DOHH2 (cell line): ENCODE measurements at regions not wholly inside any gene's neighbourhood (a gene's known extent, or its start where the extent isn't known, plus 50 kb on each side); places are given as distances from the start of the nearest gene placed in this dataset.

Experiments used
- H3F3A ChIP-seq: fragments of 200-600 bp; sonication (generic), shearing (Covaris generic); 2 replicates; pipeline ENCODE4 v1.6.0; 2016; ENCODE audit warnings: antibody characterized with exemption, mild to moderate bottlenecking; ENCODE audit not compliant: control insufficient read depth, insufficient read depth
- H3K27ac ChIP-seq: fragments of 200-600 bp; sonication (generic); 2 replicates; pipeline ENCODE4 v1.5.1; 2014; ENCODE audit warnings: low read depth, mild to moderate bottlenecking, low read length, moderate library complexity
- H3K27me3 ChIP-seq: fragments of 200-600 bp; sonication (generic); 2 replicates; pipeline ENCODE4 v1.6.1; 2014; ENCODE audit warnings: mild to moderate bottlenecking, low read length, mixed read lengths; ENCODE audit not compliant: control insufficient read depth
- H3K36me3 ChIP-seq: fragments of 200-600 bp; sonication (generic); 2 replicates; pipeline ENCODE4 v1.6.1; 2014; ENCODE audit warnings: mild to moderate bottlenecking, low read length, moderate library complexity, mixed read lengths; ENCODE audit not compliant: control insufficient read depth
- H3K4me1 ChIP-seq: fragments of 200-600 bp; sonication (generic); 2 replicates; pipeline ENCODE4 v1.6.1; 2014; ENCODE audit warnings: mild to moderate bottlenecking, low read length, mixed read lengths; ENCODE audit not compliant: control insufficient read depth
- H3K4me2 ChIP-seq: fragments of 200-600 bp; sonication (generic); 2 replicates; pipeline ENCODE4 v1.6.0; 2014; ENCODE audit warnings: mild to moderate bottlenecking, low read length, moderate library complexity
- H3K4me3 ChIP-seq: fragments of 200-600 bp; sonication (generic); 2 replicates; pipeline ENCODE4 v1.5.1; 2014; ENCODE audit warnings: mild to moderate bottlenecking, low read length, mixed read lengths
- H3K79me2 ChIP-seq: fragments of 200-600 bp; sonication (generic); 2 replicates; pipeline ENCODE4 v1.6.1; 2014; ENCODE audit warnings: mild to moderate bottlenecking, low read length, mixed read lengths; ENCODE audit not compliant: control insufficient read depth
- H3K9me2 ChIP-seq: fragments of 200-600 bp; sonication (generic); replicated peaks from 2 replicates; pipeline ENCODE4 v1.6.1; 2014; ENCODE audit warnings: mild to moderate bottlenecking, low read length, mixed read lengths; ENCODE audit not compliant: control insufficient read depth
- H3K9me3 ChIP-seq: fragments of 200-600 bp; sonication (generic); 2 replicates; pipeline ENCODE4 v1.6.1; 2014; ENCODE audit warnings: antibody characterized with exemption, low read length, mixed read lengths; ENCODE audit not compliant: control insufficient read depth, insufficient read depth
- H4K20me1 ChIP-seq: fragments of 200-600 bp; sonication (generic); 2 replicates; pipeline ENCODE4 v1.6.0; 2014; ENCODE audit warnings: low read depth, mild to moderate bottlenecking, antibody characterized with exemption, low read length, moderate library complexity; ENCODE audit not compliant: control insufficient read depth, insufficient read depth
- CTCF ChIP-seq: fragments of 200-600 bp; sonication (generic); IDR thresholded peaks from one replicate; pipeline ENCODE4 v1.5.1; 2014; ENCODE audit warnings: antibody characterized with exemption, mild to moderate bottlenecking, low read depth, low read length; ENCODE audit not compliant: poor library complexity, severe bottlenecking
- EZH2phosphoT487 ChIP-seq: fragments of 200-600 bp; sonication (generic); IDR thresholded peaks from 2 replicates; pipeline ENCODE4 v1.6.1; 2017; ENCODE audit warnings: borderline replicate concordance, mild to moderate bottlenecking, antibody characterized with exemption, low read length, moderate library complexity, mixed read lengths

DNA sequence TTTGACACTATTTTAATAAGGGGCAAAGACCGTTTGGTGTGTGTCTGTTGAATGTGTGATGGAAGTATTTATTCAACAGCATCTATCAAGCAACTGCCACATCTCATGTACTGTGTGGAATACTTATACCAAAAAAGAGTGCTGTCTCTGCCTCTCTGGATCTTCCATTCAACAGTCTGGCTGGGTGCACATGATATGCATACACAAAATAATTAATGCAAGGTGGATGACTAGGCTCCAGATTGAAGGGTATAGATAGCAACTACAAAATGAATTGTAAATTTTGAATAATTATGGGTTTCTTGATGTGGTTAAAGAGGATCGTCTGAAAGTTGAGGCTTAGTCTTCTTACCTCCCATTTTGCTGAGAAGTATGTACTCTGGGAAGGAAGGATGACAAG is 145.9 kb upstream of the OTX2 start:
- Histone ChIP-seq H3K9me2 (no peaks in the 10 kb centered on the region), H3K4me2 (no peak overlapping the region), H3K4me1 (no peaks in the 10 kb centered on the region), H3K36me3 (no peaks in the 10 kb centered on the region), H4K20me1 (no peaks in the 10 kb centered on the region), H3K4me3 (no peak overlapping the region), H3F3A (no peaks in the 10 kb centered on the region), H3K27ac (no peak overlapping the region), H3K9me3 (no peaks in the 10 kb centered on the region), H3K27me3 (no peaks in the 10 kb centered on the region), H3K79me2 (no peaks in the 10 kb centered on the region)
- TF ChIP-seq EZH2phosphoT487 = no peak
- TF ChIP-seq CTCF = no peak

- TF ChIP-seq CTCF = no peak
- no peak for TF ChIP-seq EZH2phosphoT487
- H3K36me3 ChIP-seq = no peaks in the 10 kb centered on the region
- no peaks in the 10 kb centered on the region for H3K4me1 ChIP-seq
- no peak overlapping the region for H3K4me3 ChIP-seq
- no peaks in the 10 kb centered on the region for H3K79me2 ChIP-seq
- no peaks in the 10 kb centered on the region for H3K9me3 ChIP-seq
- H4K20me1 ChIP-seq = no peaks in the 10 kb centered on the region
- no peaks in the 10 kb centered on the region for H3K27me3 ChIP-seq
- H3K4me2 ChIP-seq = no peak overlapping the region
- H3F3A ChIP-seq = no peaks in the 10 kb centered on the region
- H3K27ac ChIP-seq = no peak overlapping the region
- no peaks in the 10 kb centered on the region for H3K9me2 ChIP-seq
Observed at GRCh38 chr14:56955745-56956144, 145.5 kb upstream of the OTX2 start.

GRCh38 chr14:56953884-56954283 is 143.6 kb upstream of the OTX2 start:
- Histone ChIP-seq H4K20me1 (no peaks in the 10 kb centered on the region), H3K9me3 (no peaks in the 10 kb centered on the region), H3K27ac (no peak overlapping the region), H3K4me1 (no peaks in the 10 kb centered on the region), H3K36me3 (no peaks in the 10 kb centered on the region), H3K4me2 (no peak overlapping the region), H3K79me2 (no peaks in the 10 kb centered on the region), H3K4me3 (no peak overlapping the region), H3K9me2 (no peaks in the 10 kb centered on the region), H3K27me3 (no peaks in the 10 kb centered on the region), H3F3A (no peaks in the 10 kb centered on the region)
- TF ChIP-seq CTCF = no peak
- no peak for TF ChIP-seq EZH2phosphoT487
